Panc1 (cell line): ENCODE measurements at regions not wholly inside any gene's neighbourhood (a gene's known extent, or its start where the extent isn't known, plus 50 kb on each side); places are given as distances from the start of the nearest gene placed in this dataset.

ENCODE experiments used
- ATAC-seq: fragments of 200-7000 bp; cut with Tn5 transposase; 2 replicates; pipeline ENCODE4 v1.9.1; 2020; ENCODE audit warnings: mild to moderate bottlenecking, moderate library complexity
- BruUV-seq: library from RNA; stranded (reverse); fragments of 400-500 nt; replicated peaks from 2 replicates; lab custom pipeline; 2021; lab: Mats Ljungman, UMichigan
- CTCF ChIA-PET: fragments of 300-600 bp; sonication (Branson Sonifier 250); formaldehyde crosslinking; loops from one replicate; lab custom pipeline; 2022; ENCODE audit warnings: antibody characterized with exemption; lab: Charles Lee
- POLR2A ChIA-PET: fragments of 300-600 bp; sonication (Branson Sonifier 250); formaldehyde crosslinking; loops from one replicate; lab custom pipeline; 2022; ENCODE audit warnings: antibody characterized with exemption; lab: Charles Lee
- DNase-seq: peaks from one replicate; pipeline ENCODE4 v3.0.0-alpha.2; 2010; ENCODE audit warnings: low read depth, low spot score
- H3K27ac ChIP-seq: 2 replicates; pipeline ENCODE4 v1.5.1; 2011; ENCODE audit warnings: mild to moderate bottlenecking, low read length, inconsistent platforms
- H3K27me3 ChIP-seq: fragments of 200-500 bp; sonication (Bioruptor generic); 2 replicates; pipeline ENCODE4 v1.6.0; 2014; ENCODE audit warnings: low read length, inconsistent platforms; ENCODE audit not compliant: control insufficient read depth, insufficient read depth
- H3K36me3 ChIP-seq: fragments of 200-500 bp; sonication (Bioruptor generic); 2 replicates; pipeline ENCODE4 v1.5.1; 2014; ENCODE audit warnings: inconsistent platforms, mild to moderate bottlenecking, low read length, moderate library complexity; ENCODE audit not compliant: control insufficient read depth, insufficient read depth
- H3K4me1 ChIP-seq: 2 replicates; pipeline ENCODE4 v1.5.1; 2011; ENCODE audit warnings: inconsistent platforms, mild to moderate bottlenecking, low read length, moderate library complexity; ENCODE audit not compliant: control insufficient read depth, insufficient read depth
- H3K4me3 ChIP-seq, 2 experiments: 2 replicates each; pipeline ENCODE4 v1.5.1; 2011 to 2012; ENCODE audit warnings: low read depth in 2 of 2, low read length in 2 of 2, mild to moderate bottlenecking in 2 of 2, inconsistent platforms in 1 of 2, moderate library complexity in 1 of 2
- H3K9me3 ChIP-seq: fragments of 200-500 bp; sonication (Bioruptor generic); 2 replicates; pipeline ENCODE4 v1.5.1; 2014; ENCODE audit warnings: low read depth, mild to moderate bottlenecking, inconsistent platforms, low read length, moderate library complexity; ENCODE audit not compliant: control insufficient read depth, insufficient read depth
- POLR2AphosphoS5 ChIP-seq: IDR thresholded peaks from 2 replicates; pipeline ENCODE4 v1.6.1; 2012; ENCODE audit warnings: mild to moderate bottlenecking, low read depth, low read length, moderate library complexity
- SIN3A ChIP-seq: IDR thresholded peaks from 2 replicates; pipeline ENCODE4 v1.6.1; 2012; ENCODE audit warnings: low read depth, mild to moderate bottlenecking, low read length, moderate library complexity, borderline replicate concordance; ENCODE audit not compliant: insufficient read depth
- TCF7L2 ChIP-seq: IDR thresholded peaks from 2 replicates; pipeline ENCODE4 v1.6.1; 2011; ENCODE audit warnings: mild to moderate bottlenecking, low read depth, low read length, inconsistent platforms
- in situ Hi-C: cut with HindIII; loops from 2 replicates; pipeline ENCODE4 v1.10.0; 2016; ENCODE audit warnings: low sequenced_read_pairs, low pct_unique_long_range_greater_than_20kb
- intact Hi-C: fragments of 100-400 bp; cut with micrococcal nuclease; formaldehyde crosslinking; loops from one replicate; pipeline ENCODE4 v1.10.0; 2022; ENCODE audit not compliant: unreplicated experiment
- TF ChIP-seq, protein P1 (sequence below): fragments of 450-650 bp; IDR thresholded peaks from 2 replicates; pipeline ENCODE4 v1.5.1; 2017; ENCODE audit warnings: mild to moderate bottlenecking
- TF ChIP-seq, protein P2 (sequence below), 2 experiments: IDR thresholded peaks; 2 replicates each; pipeline ENCODE4 v1.6.1; 2011 to 2012; ENCODE audit warnings: low read depth in 2 of 2, control low read depth in 1 of 2, low read length in 1 of 2, mild to moderate bottlenecking in 1 of 2, moderate library complexity in 1 of 2; ENCODE audit not compliant: insufficient read depth in 1 of 2

- POLR2A ChIA-PET: no interaction called here
- Histone ChIP-seq H3K4me3 (no peak overlapping the region), H3K27me3 (no peaks in the 10 kb centered on the region), H3K4me1 (no peaks in the 10 kb centered on the region), H3K27ac (no peak overlapping the region), H3K9me3 (no peaks in the 10 kb centered on the region), H3K36me3 (no peaks in the 10 kb centered on the region)
- BruUV-seq: no TSS peak
- DNase-seq (no peak), ATAC-seq (no peak)
- TF ChIP-seq POLR2AphosphoS5 (no peak), TCF7L2 (no peak), SIN3A (no peak)
- TF ChIP-seq, protein P1, sequence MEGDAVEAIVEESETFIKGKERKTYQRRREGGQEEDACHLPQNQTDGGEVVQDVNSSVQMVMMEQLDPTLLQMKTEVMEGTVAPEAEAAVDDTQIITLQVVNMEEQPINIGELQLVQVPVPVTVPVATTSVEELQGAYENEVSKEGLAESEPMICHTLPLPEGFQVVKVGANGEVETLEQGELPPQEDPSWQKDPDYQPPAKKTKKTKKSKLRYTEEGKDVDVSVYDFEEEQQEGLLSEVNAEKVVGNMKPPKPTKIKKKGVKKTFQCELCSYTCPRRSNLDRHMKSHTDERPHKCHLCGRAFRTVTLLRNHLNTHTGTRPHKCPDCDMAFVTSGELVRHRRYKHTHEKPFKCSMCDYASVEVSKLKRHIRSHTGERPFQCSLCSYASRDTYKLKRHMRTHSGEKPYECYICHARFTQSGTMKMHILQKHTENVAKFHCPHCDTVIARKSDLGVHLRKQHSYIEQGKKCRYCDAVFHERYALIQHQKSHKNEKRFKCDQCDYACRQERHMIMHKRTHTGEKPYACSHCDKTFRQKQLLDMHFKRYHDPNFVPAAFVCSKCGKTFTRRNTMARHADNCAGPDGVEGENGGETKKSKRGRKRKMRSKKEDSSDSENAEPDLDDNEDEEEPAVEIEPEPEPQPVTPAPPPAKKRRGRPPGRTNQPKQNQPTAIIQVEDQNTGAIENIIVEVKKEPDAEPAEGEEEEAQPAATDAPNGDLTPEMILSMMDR: no peak
- intact Hi-C loops: no loop called here
- in situ Hi-C loops: no loop called here
- CTCF ChIA-PET: no interaction called here
These were observed 220.3 kb downstream of the EN1 start for GRCh38 chr2:118627156-118627555.

DNA sequence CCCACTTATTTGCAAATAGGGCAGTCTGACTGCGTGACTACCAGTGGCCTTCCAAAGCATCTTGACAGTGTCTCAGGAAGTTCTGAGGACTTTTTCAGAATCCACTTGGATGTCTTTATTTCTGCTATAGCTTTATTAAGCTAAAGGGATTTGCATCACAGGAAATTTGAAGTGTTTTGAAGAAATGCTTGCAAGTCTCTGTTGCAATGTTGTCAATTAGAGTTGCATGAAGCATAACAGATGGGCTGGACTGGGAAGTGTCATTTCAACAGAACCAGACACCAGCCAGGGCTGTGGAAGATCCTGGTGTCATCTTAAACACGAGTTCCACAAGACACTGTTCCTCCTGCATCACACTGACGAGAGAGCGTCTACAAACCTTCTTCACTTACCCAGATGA lies 224.5 kb downstream of the EN1 start:
- ChIA-PET CTCF (interaction anchor here (0.6 kb wide), 3 partner anchors 82 to 233 kb away, joined by 3 to 9 read pairs (median 6); no protein-coding TSS in a partner anchor), POLR2A (no interaction called here)
- H3K4me3 ChIP-seq: no peak overlapping the region
- H3K36me3 ChIP-seq: no peaks in the 10 kb centered on the region
- no peaks in the 10 kb centered on the region for H3K9me3 ChIP-seq
- DNase-seq: no peak
- intact Hi-C loops: no loop called here
- BruUV-seq: no TSS peak
- ATAC-seq: no peak
- H3K4me1 ChIP-seq: no peaks in the 10 kb centered on the region
- no peaks in the 10 kb centered on the region for H3K27me3 ChIP-seq
- in situ Hi-C loops: no loop called here
- H3K27ac ChIP-seq: no peak overlapping the region
- TF ChIP-seq POLR2AphosphoS5: no peak
- TF ChIP-seq, protein P1: no peak
- TF ChIP-seq TCF7L2: no peak
- TF ChIP-seq SIN3A: no peak
- TF ChIP-seq, protein P2, sequence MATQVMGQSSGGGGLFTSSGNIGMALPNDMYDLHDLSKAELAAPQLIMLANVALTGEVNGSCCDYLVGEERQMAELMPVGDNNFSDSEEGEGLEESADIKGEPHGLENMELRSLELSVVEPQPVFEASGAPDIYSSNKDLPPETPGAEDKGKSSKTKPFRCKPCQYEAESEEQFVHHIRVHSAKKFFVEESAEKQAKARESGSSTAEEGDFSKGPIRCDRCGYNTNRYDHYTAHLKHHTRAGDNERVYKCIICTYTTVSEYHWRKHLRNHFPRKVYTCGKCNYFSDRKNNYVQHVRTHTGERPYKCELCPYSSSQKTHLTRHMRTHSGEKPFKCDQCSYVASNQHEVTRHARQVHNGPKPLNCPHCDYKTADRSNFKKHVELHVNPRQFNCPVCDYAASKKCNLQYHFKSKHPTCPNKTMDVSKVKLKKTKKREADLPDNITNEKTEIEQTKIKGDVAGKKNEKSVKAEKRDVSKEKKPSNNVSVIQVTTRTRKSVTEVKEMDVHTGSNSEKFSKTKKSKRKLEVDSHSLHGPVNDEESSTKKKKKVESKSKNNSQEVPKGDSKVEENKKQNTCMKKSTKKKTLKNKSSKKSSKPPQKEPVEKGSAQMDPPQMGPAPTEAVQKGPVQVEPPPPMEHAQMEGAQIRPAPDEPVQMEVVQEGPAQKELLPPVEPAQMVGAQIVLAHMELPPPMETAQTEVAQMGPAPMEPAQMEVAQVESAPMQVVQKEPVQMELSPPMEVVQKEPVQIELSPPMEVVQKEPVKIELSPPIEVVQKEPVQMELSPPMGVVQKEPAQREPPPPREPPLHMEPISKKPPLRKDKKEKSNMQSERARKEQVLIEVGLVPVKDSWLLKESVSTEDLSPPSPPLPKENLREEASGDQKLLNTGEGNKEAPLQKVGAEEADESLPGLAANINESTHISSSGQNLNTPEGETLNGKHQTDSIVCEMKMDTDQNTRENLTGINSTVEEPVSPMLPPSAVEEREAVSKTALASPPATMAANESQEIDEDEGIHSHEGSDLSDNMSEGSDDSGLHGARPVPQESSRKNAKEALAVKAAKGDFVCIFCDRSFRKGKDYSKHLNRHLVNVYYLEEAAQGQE (IDR thresholded peaks at IDR 0.05; ENCODE audit: insufficient read depth in 1 of 2, low read depth in 2 of 2, low read length in 1 of 2): no peak

GRCh38 chr2:118622108-118622507 lies 225.3 kb downstream of the EN1 start:
- CTCF ChIA-PET: interaction anchor here (0.6 kb wide), 2 partner anchors 195 to 234 kb away, joined by 6 to 9 read pairs; no protein-coding TSS in a partner anchor
- in situ Hi-C loops (no loop called here), intact Hi-C loops (no loop called here)
- DNase-seq (no peak), ATAC-seq (no peak)
- Histone ChIP-seq H3K4me3 (no peak overlapping the region), H3K4me1 (no peaks in the 10 kb centered on the region), H3K27me3 (no peaks in the 10 kb centered on the region), H3K27ac (no peak overlapping the region), H3K36me3 (no peaks in the 10 kb centered on the region), H3K9me3 (no peaks in the 10 kb centered on the region)
- no TSS peak for BruUV-seq
- TF ChIP-seq POLR2AphosphoS5 (no peak), TCF7L2 (no peak), SIN3A (no peak)
- TF ChIP-seq, protein P2 (IDR thresholded peaks at IDR 0.05; ENCODE audit: insufficient read depth in 1 of 2, low read depth in 2 of 2, low read length in 1 of 2): no peak
- TF ChIP-seq, protein P1: no peak
- POLR2A ChIA-PET: no interaction called here
